ENCODE measurements at regions not wholly inside any gene's neighbourhood (a gene's known extent, or its start where the extent isn't known, plus 50 kb on each side); places are given as distances from the start of the nearest gene placed in this dataset.

DNA sequence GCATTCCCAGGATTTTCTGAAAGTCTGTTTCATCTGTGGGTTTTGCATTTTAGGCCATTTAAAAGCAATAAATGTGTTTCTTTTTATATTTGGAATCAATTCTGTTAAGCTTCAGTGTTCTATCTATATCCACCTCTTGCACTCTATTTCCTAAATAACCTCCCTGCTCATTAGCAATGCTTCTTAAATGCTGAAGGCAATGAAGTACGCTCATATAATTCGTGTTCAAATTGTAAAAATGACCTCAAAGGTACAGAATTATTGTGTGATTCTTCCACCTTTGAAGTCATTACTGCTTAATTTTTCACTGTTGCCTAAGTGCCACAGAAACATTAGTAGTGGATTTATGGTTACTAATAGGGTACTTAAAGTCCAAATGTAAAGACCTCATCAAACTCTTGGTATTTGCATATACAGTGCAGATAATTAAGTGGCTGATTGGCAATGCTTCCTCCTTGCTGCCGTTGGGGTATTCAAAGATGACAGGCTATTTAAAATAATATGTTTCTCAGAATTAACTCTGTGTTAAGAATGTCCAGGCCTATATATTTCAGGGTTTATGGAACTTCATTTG is 730.8 kb downstream of the TECRL start:
- Histone ChIP-seq H3K36me3 (ENCODE audit: low read depth) (no peaks in the 10 kb centered on the region), H3K9me3 (no peaks in the 10 kb centered on the region), H3K4me3 (no peak overlapping the region), H3K4me1 (ENCODE audit: low read depth) (no peaks in the 10 kb centered on the region)
- TF ChIP-seq, protein P1, sequence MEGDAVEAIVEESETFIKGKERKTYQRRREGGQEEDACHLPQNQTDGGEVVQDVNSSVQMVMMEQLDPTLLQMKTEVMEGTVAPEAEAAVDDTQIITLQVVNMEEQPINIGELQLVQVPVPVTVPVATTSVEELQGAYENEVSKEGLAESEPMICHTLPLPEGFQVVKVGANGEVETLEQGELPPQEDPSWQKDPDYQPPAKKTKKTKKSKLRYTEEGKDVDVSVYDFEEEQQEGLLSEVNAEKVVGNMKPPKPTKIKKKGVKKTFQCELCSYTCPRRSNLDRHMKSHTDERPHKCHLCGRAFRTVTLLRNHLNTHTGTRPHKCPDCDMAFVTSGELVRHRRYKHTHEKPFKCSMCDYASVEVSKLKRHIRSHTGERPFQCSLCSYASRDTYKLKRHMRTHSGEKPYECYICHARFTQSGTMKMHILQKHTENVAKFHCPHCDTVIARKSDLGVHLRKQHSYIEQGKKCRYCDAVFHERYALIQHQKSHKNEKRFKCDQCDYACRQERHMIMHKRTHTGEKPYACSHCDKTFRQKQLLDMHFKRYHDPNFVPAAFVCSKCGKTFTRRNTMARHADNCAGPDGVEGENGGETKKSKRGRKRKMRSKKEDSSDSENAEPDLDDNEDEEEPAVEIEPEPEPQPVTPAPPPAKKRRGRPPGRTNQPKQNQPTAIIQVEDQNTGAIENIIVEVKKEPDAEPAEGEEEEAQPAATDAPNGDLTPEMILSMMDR (IDR thresholded peaks at IDR 0.05), result no peak
- intact Hi-C loops (cut with DNase I, micrococcal nuclease), result no loop called here
- ATAC-seq (no peak), DNase-seq (no peak)

DNA sequence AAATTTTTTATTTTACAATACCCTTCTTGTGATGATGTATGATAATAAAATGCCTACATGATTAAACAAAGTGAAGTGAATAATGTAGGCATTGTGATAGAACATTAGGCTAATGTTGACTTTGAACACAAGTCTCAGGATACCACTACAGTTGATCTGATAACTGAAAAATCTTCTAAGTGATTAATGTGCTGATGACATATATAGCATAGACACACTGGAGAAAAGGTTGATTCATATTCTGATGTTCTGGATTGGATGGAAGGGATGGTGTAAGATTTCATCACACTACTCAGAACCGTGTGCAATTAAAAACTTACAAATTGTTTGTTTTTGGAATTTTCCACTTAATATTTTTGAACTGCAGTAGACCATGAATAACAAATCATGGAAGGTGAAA is 738.5 kb downstream of the TECRL start:
- H3K36me3 ChIP-seq (ENCODE audit: low read depth), result no peaks in the 10 kb centered on the region
- ATAC-seq (no peak), DNase-seq (no peak)
- no peak overlapping the region for H3K4me3 ChIP-seq
- TF ChIP-seq, protein P1 (IDR thresholded peaks at IDR 0.05), result no peak
- H3K9me3 ChIP-seq, result peaks cover 13% of the 10 kb centered on the region
- no peaks in the 10 kb centered on the region for H3K4me1 ChIP-seq (ENCODE audit: low read depth)
- intact Hi-C loops (cut with DNase I, micrococcal nuclease), result no loop called here

DNA sequence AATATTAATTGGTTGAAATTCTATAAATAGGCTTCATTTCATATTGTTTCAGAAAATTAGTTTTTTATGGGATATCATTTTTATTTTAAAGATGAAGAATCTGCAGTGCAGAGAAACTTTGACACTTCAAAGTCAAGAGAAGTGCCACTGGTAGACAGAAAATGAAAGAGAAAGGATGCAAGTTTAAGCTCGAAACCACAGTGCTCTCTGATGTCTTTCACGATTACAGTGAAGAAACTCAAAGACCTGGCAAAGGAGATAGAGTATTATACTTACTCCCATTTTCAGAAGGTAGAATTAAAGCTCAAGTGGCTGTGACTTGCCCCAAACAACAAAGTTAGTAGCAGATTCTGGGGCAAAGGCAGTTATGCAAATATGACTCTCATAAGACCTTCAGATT is 745.4 kb downstream of the TECRL start:
- H3K36me3 ChIP-seq (ENCODE audit: low read depth), result no peaks in the 10 kb centered on the region
- DNase-seq (no peak), ATAC-seq (no peak)
- H3K9me3 ChIP-seq, result peaks cover 10% of the 10 kb centered on the region
- intact Hi-C loops (cut with DNase I, micrococcal nuclease), result no loop called here
- H3K4me3 ChIP-seq, result no peak overlapping the region
- TF ChIP-seq, protein P1 (IDR thresholded peaks at IDR 0.05), result no peak
- no peaks in the 10 kb centered on the region for H3K4me1 ChIP-seq (ENCODE audit: low read depth)

DNA sequence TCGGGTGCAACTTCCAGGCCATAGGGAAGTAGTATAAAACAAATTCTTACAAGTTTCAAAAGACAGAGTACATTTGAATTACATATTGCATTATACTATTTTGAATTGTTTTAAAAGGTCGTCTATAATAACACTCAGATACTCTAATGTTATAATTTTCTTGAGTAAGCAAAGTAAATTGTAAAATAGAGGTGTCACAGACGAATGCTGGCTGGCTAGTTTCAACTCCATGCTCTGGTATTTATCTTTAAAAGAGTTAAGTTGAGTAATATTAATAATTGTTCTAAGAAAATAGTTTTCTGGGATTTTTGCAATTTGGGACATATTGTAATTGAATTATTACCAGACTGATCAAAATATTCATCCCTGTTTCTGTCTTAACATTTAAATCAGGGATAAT is 764.9 kb downstream of the TECRL start:
- no peaks in the 10 kb centered on the region for H3K9me3 ChIP-seq
- H3K4me3 ChIP-seq, result no peak overlapping the region
- intact Hi-C loops (cut with DNase I, micrococcal nuclease), result no loop called here
- H3K36me3 ChIP-seq (ENCODE audit: low read depth), result no peaks in the 10 kb centered on the region
- H3K4me1 ChIP-seq (ENCODE audit: low read depth), result no peaks in the 10 kb centered on the region
- no peak for DNase-seq
- no peak for ATAC-seq
- TF ChIP-seq, protein P1 (IDR thresholded peaks at IDR 0.05), result no peak

DNA sequence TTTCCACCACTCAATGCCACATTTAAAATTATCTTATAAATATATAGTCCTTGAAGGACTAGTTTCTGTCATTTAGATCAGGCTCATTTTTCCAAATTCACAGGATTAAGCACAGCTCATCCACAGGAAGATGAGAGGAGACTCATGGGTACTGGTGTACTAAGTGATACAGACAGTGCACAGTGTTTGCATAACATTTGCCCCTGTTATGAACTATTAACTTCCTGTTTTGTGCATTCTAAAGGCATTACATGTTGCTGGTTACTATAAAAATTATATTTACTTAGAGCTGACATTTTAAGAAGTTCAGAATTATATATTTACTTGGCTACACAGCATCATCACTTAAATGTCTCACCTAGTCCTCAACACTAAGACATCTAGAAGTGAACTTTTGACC is 772.0 kb downstream of the TECRL start:
- DNase-seq (no peak), ATAC-seq (no peak)
- intact Hi-C loops (cut with DNase I, micrococcal nuclease), result no loop called here
- no peaks in the 10 kb centered on the region for H3K4me1 ChIP-seq (ENCODE audit: low read depth)
- peaks cover 9% of the 10 kb centered on the region for H3K9me3 ChIP-seq
- H3K36me3 ChIP-seq (ENCODE audit: low read depth), result no peaks in the 10 kb centered on the region
- TF ChIP-seq, protein P1 (IDR thresholded peaks at IDR 0.05), result no peak
- H3K4me3 ChIP-seq, result no peak overlapping the region

DNA sequence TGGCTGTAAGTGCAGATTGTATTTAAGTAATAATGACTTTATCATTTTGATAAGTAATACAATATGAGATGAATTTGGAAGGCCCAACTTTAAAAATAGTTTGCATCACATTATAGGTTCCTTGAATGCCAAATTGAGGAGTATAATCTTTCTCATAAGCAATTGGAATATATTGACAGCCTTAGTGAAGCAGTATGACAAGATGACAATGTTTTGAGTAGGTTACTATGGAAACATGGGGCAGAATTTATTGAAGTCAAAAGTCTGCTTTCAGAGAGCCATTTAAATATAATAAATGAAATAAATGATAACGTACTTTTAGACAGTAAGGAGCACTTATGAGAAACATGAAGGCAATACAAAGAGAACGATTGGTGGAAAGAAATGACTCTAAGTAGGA is 776.4 kb downstream of the TECRL start:
- intact Hi-C loops (cut with DNase I, micrococcal nuclease), result no loop called here
- no peaks in the 10 kb centered on the region for H3K4me1 ChIP-seq (ENCODE audit: low read depth)
- ATAC-seq (no peak), DNase-seq (no peak)
- H3K4me3 ChIP-seq, result no peak overlapping the region
- no peaks in the 10 kb centered on the region for H3K36me3 ChIP-seq (ENCODE audit: low read depth)
- TF ChIP-seq, protein P1 (IDR thresholded peaks at IDR 0.05), result no peak
- peaks cover 18% of the 10 kb centered on the region for H3K9me3 ChIP-seq
